Caco-2 (cell line): ENCODE measurements at regions not wholly inside any gene's neighbourhood (a gene's known extent, or its start where the extent isn't known, plus 50 kb on each side); places are given as distances from the start of the nearest gene placed in this dataset.

Source experiments
- BruUV-seq: library from RNA; stranded (reverse); fragments of 400-500 nt; replicated peaks from 2 replicates; lab custom pipeline; 2021; lab: Mats Ljungman, UMichigan
- CTCF ChIA-PET: fragments of 300-600 bp; sonication (Branson Sonifier 250); formaldehyde crosslinking; loops from one replicate; lab custom pipeline; 2022; ENCODE audit warnings: antibody characterized with exemption; lab: Charles Lee
- POLR2A ChIA-PET: fragments of 300-600 bp; sonication (Branson Sonifier 250); formaldehyde crosslinking; loops from one replicate; lab custom pipeline; 2022; ENCODE audit warnings: antibody characterized with exemption; lab: Charles Lee
- DNase-seq, 2 experiments: peaks; one replicate each; pipeline versions ENCODE4 v3.0.0 to v3.0.0-alpha.2; 2020 to 2022
- H3K27me3 ChIP-seq: replicated peaks from 2 replicates; pipeline ENCODE4 v1.6.0; 2011; ENCODE audit warnings: low read length; ENCODE audit not compliant: control insufficient read depth, insufficient read depth
- H3K36me3 ChIP-seq: 2 replicates; pipeline ENCODE4 v1.5.1; 2011; ENCODE audit warnings: low read length; ENCODE audit not compliant: control insufficient read depth, insufficient read depth
- H3K4me1 ChIP-seq: fragments of 250-450 bp; sonication (Bioruptor Pico); 2 replicates; pipeline ENCODE4 v1.5.1; 2020; ENCODE audit warnings: mild to moderate bottlenecking
- H3K4me3 ChIP-seq: 2 replicates; pipeline ENCODE4 v1.5.1; 2011; ENCODE audit warnings: low read depth, mild to moderate bottlenecking, control low read depth, low read length
- H3K9me3 ChIP-seq: fragments of 250-450 bp; sonication (Bioruptor Pico); 2 replicates; pipeline ENCODE4 v1.5.1; 2020; ENCODE audit warnings: mild to moderate bottlenecking, moderate library complexity
- H3K27ac Mint-ChIP-seq: one replicate; pipeline ENCODE4 v1.8.0; 2022; ENCODE audit warnings: mixed read lengths; ENCODE audit not compliant: unreplicated experiment
- H3K27me3 Mint-ChIP-seq: one replicate; pipeline ENCODE4 v1.8.0; 2022; ENCODE audit warnings: mixed read lengths; ENCODE audit not compliant: insufficient read depth, unreplicated experiment
- H3K36me3 Mint-ChIP-seq: one replicate; pipeline ENCODE4 v1.8.0; 2022; ENCODE audit warnings: mild to moderate bottlenecking, mixed read lengths; ENCODE audit not compliant: insufficient read depth, unreplicated experiment
- H3K4me1 Mint-ChIP-seq: one replicate; pipeline ENCODE4 v1.8.0; 2022; ENCODE audit warnings: low read depth, mixed read lengths; ENCODE audit not compliant: unreplicated experiment
- H3K4me3 Mint-ChIP-seq: one replicate; pipeline ENCODE4 v1.8.0; 2022; ENCODE audit warnings: mild to moderate bottlenecking, moderate library complexity, mixed read lengths; ENCODE audit not compliant: unreplicated experiment
- H3K9me3 Mint-ChIP-seq: one replicate; pipeline ENCODE4 v1.8.0; 2022; ENCODE audit warnings: mixed read lengths; ENCODE audit not compliant: unreplicated experiment
- CTCF ChIP-seq, 2 experiments: fragments of 200-600 bp in 1 of 2; IDR thresholded peaks; 1 replicate in 1 of 2; 2 replicates in 1 of 2; pipeline versions ENCODE4 v1.5.1 to v1.8.0; 2011 to 2022; ENCODE audit warnings: antibody characterized with exemption in 1 of 2, control low read depth in 1 of 2, inconsistent platforms in 1 of 2, low read depth in 1 of 2, low read length in 1 of 2, mild to moderate bottlenecking in 1 of 2, moderate library complexity in 1 of 2; ENCODE audit not compliant: insufficient read depth in 1 of 2, severe bottlenecking in 1 of 2, unreplicated experiment in 1 of 2
- intact Hi-C: fragments of 100-400 bp; cut with micrococcal nuclease; formaldehyde crosslinking; loops from one replicate; pipeline ENCODE4 v1.10.0; 2022; ENCODE audit not compliant: unreplicated experiment

- no peak overlapping the region for H3K4me3 ChIP-seq
- no peak for DNase-seq
- no peaks in the 10 kb centered on the region for H3K27me3 ChIP-seq
- no peak for TF ChIP-seq CTCF (IDR thresholded peaks at IDR 0.05; ENCODE audit: insufficient read depth in 1 of 2, low read depth in 1 of 2, low read length in 1 of 2, severe bottlenecking in 1 of 2, unreplicated experiment in 1 of 2)
- CTCF ChIA-PET = no interaction called here
- Mint-ChIP-seq H3K36me3 (no peaks in the 10 kb centered on the region), H3K9me3 (no peaks in the 10 kb centered on the region), H3K4me1 (no peaks in the 10 kb centered on the region), H3K4me3 (no peak overlapping the region), H3K27me3 (no peaks in the 10 kb centered on the region), H3K27ac (no peak overlapping the region)
- POLR2A ChIA-PET = no interaction called here
- no TSS peak for BruUV-seq
- no peaks in the 10 kb centered on the region for H3K9me3 ChIP-seq
- H3K4me1 ChIP-seq = no peaks in the 10 kb centered on the region
- H3K36me3 ChIP-seq = no peaks in the 10 kb centered on the region
- intact Hi-C loops = no loop called here
Observed at GRCh38 chr9:93900971-93901861, 53.9 kb downstream of the BARX1 start.

- DNase-seq = no peak
- Histone ChIP-seq H3K4me1 (no peaks in the 10 kb centered on the region), H3K36me3 (no peaks in the 10 kb centered on the region), H3K9me3 (no peaks in the 10 kb centered on the region), H3K4me3 (no peak overlapping the region), H3K27me3 (no peaks in the 10 kb centered on the region)
- ChIA-PET CTCF (no interaction called here), POLR2A (no interaction called here)
- H3K27ac Mint-ChIP-seq = no peak overlapping the region
- H3K4me1 Mint-ChIP-seq = no peaks in the 10 kb centered on the region
- BruUV-seq = no TSS peak
- no peak overlapping the region for H3K4me3 Mint-ChIP-seq
- H3K27me3 Mint-ChIP-seq = no peaks in the 10 kb centered on the region
- intact Hi-C loops = no loop called here
- H3K9me3 Mint-ChIP-seq = no peaks in the 10 kb centered on the region
- no peaks in the 10 kb centered on the region for H3K36me3 Mint-ChIP-seq
- TF ChIP-seq CTCF (IDR thresholded peaks at IDR 0.05; ENCODE audit: insufficient read depth in 1 of 2, low read depth in 1 of 2, low read length in 1 of 2, severe bottlenecking in 1 of 2, unreplicated experiment in 1 of 2) = no peak
Observed at GRCh38 chr9:93900436-93900819, 54.7 kb downstream of the BARX1 start.

- CTCF ChIA-PET = no interaction called here
- Histone ChIP-seq H3K36me3 (no peaks in the 10 kb centered on the region), H3K9me3 (no peaks in the 10 kb centered on the region), H3K4me1 (no peaks in the 10 kb centered on the region), H3K4me3 (no peak overlapping the region), H3K27me3 (no peaks in the 10 kb centered on the region)
- Mint-ChIP-seq H3K27me3 (no peaks in the 10 kb centered on the region), H3K9me3 (no peaks in the 10 kb centered on the region), H3K4me3 (no peak overlapping the region), H3K36me3 (no peaks in the 10 kb centered on the region), H3K4me1 (no peaks in the 10 kb centered on the region), H3K27ac (no peak overlapping the region)
- POLR2A ChIA-PET = no interaction called here
- DNase-seq = no peak
- TF ChIP-seq CTCF (IDR thresholded peaks at IDR 0.05; ENCODE audit: insufficient read depth in 1 of 2, low read depth in 1 of 2, low read length in 1 of 2, severe bottlenecking in 1 of 2, unreplicated experiment in 1 of 2) = no peak
- intact Hi-C loops = no loop called here
- BruUV-seq = no TSS peak
Observed at GRCh38 chr9:93899609-93900435, 55.3 kb downstream of the BARX1 start.
